Prostate gland (tissue), 2 donors: ENCODE measurements at regions not wholly inside any gene's neighbourhood (a gene's known extent, or its start where the extent isn't known, plus 50 kb on each side); places are given as distances from the start of the nearest gene placed in this dataset.

Experiments used
- POLR2A ChIP-seq: fragments of 450-650 bp; IDR thresholded peaks from one replicate; pipeline ENCODE4 v1.6.1; 2016; ENCODE audit warnings: antibody characterized with exemption, mild to moderate bottlenecking
- POLR2AphosphoS5 ChIP-seq: sonication (generic); formaldehyde crosslinking; IDR thresholded peaks from one replicate; pipeline ENCODE4 v1.6.1; 2017; ENCODE audit warnings: antibody characterized with exemption
- TF ChIP-seq, protein P1 (sequence below), 4 experiments: fragments of 200-600 bp in 2 of 4; fragments of 450-650 bp in 2 of 4; sonication (generic) in 2 of 4; IDR thresholded peaks; 1 replicate in 3 of 4; 2 replicates in 1 of 4; pipeline ENCODE4 v1.5.1; 2016 to 2019; ENCODE audit warnings: antibody characterized with exemption in 4 of 4, mild to moderate bottlenecking in 2 of 4, moderate library complexity in 2 of 4

DNA sequence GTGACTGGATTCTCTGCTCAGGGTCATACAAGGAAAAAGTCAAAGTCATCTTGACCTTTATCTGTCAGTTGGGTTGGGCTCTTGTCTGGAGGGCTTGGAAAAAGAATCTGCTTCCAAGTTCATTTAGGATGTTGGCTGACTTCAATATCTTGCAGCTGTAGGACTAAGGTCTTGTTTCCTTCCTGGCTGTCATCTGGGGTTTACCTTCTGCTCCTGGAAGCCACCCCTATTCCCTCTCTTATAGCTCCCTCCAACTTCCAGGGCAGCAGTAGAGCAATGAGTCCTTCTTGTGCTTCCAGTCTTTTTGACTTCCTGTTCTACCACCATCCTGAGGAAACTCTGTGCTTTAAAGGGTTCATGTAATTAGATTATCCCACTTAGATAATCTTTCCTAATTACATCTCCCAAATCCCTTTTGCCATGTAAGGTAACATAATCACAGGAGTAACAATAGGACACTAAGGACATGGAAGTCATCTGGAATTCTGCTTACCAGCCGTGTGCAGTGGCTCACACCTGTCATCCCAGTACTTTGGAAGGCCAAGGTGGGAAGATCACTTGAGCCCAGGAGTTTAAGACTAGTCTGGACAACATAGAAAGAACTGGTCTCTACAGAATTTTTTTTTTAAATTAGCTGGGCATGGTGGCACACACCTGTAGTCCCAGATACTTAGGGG is 170.7 kb upstream of the KITLG start:
- TF ChIP-seq, protein P1, sequence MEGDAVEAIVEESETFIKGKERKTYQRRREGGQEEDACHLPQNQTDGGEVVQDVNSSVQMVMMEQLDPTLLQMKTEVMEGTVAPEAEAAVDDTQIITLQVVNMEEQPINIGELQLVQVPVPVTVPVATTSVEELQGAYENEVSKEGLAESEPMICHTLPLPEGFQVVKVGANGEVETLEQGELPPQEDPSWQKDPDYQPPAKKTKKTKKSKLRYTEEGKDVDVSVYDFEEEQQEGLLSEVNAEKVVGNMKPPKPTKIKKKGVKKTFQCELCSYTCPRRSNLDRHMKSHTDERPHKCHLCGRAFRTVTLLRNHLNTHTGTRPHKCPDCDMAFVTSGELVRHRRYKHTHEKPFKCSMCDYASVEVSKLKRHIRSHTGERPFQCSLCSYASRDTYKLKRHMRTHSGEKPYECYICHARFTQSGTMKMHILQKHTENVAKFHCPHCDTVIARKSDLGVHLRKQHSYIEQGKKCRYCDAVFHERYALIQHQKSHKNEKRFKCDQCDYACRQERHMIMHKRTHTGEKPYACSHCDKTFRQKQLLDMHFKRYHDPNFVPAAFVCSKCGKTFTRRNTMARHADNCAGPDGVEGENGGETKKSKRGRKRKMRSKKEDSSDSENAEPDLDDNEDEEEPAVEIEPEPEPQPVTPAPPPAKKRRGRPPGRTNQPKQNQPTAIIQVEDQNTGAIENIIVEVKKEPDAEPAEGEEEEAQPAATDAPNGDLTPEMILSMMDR (IDR thresholded peaks at IDR 0.05) = no peak
- TF ChIP-seq POLR2A (no peak), POLR2AphosphoS5 (no peak)
